ENCODE measurements at regions not wholly inside any gene's neighbourhood (a gene's known extent, or its start where the extent isn't known, plus 50 kb on each side); places are given as distances from the start of the nearest gene placed in this dataset.

- Histone ChIP-seq H3K4me1 (ENCODE audit: control insufficient read depth, extremely low read depth, insufficient read depth, low read length) (no peaks in the 10 kb centered on the region), H3K9me1 (replicated peaks; ENCODE audit: control insufficient read depth, extremely low read depth, insufficient read depth, low read length) (no peaks in the 10 kb centered on the region), H3K4me2 (ENCODE audit: insufficient read depth, low read length) (no peak overlapping the region), H3K9me3 (replicated peaks; ENCODE audit: control insufficient read depth, insufficient read depth, low read length) (peaks cover 2% of the 10 kb centered on the region), H3K36me3 (ENCODE audit: control insufficient read depth in 2 of 2, extremely low read depth in 1 of 2, insufficient read depth in 2 of 2, low read length in 2 of 2) (no peaks in the 10 kb centered on the region), H3K4me3 (replicated peaks in 1 of 3; ENCODE audit: insufficient read depth in 1 of 3, low read depth in 1 of 3, low read length in 3 of 3) (no peak overlapping the region), H3K9ac (replicated peaks; ENCODE audit: extremely low read depth, insufficient read depth, low read length) (no peak overlapping the region), H3K27ac (ENCODE audit: insufficient read depth, low read depth, low read length) (no peak overlapping the region), H2AFZ (ENCODE audit: low read depth, low read length) (no peak overlapping the region), H4K20me1 (replicated peaks; ENCODE audit: control insufficient read depth, extremely low read depth, insufficient read depth, low read length) (no peaks in the 10 kb centered on the region), H3K79me2 (ENCODE audit: control insufficient read depth, insufficient read depth, low read length) (no peaks in the 10 kb centered on the region), H3K27me3 (ENCODE audit: control insufficient read depth in 2 of 2, insufficient read depth in 2 of 2, low read length in 2 of 2) (no peaks in the 10 kb centered on the region)
- CTCF ChIA-PET: no interaction called here
- dilution Hi-C loops (cut with MboI; ENCODE audit: extremely low pct_ligation_motif_present, low sequenced_read_pairs) (no loop called here), intact Hi-C loops (cut with micrococcal nuclease) (no loop called here)
- DNase-seq (ENCODE audit: low read depth, low spot score) (no peak), FAIRE-seq (no peak)
- no peak for TF ChIP-seq EZH2 (IDR thresholded peaks at IDR 0.05; ENCODE audit: borderline replicate concordance, low read depth, low read length, severe bottlenecking)
- POLR2A ChIA-PET: no interaction called here
- no TSS peak for BruUV-seq (replicated peaks)
Observed at GRCh38 chr16:6753553-6753952, 579.1 kb upstream of the RBFOX1 start.

GRCh38 chr16:6751191-6751590 lies 581.5 kb upstream of the RBFOX1 start:
- Histone ChIP-seq H3K9me3 (replicated peaks; ENCODE audit: control insufficient read depth, insufficient read depth, low read length) (peaks cover 2% of the 10 kb centered on the region), H2AFZ (ENCODE audit: low read depth, low read length) (no peak overlapping the region), H3K36me3 (ENCODE audit: control insufficient read depth in 2 of 2, extremely low read depth in 1 of 2, insufficient read depth in 2 of 2, low read length in 2 of 2) (no peaks in the 10 kb centered on the region), H3K4me3 (replicated peaks in 1 of 3; ENCODE audit: insufficient read depth in 1 of 3, low read depth in 1 of 3, low read length in 3 of 3) (no peak overlapping the region), H3K4me1 (ENCODE audit: control insufficient read depth, extremely low read depth, insufficient read depth, low read length) (no peaks in the 10 kb centered on the region), H3K79me2 (ENCODE audit: control insufficient read depth, insufficient read depth, low read length) (no peaks in the 10 kb centered on the region), H3K27ac (ENCODE audit: insufficient read depth, low read depth, low read length) (no peak overlapping the region), H3K9ac (replicated peaks; ENCODE audit: extremely low read depth, insufficient read depth, low read length) (no peak overlapping the region), H4K20me1 (replicated peaks; ENCODE audit: control insufficient read depth, extremely low read depth, insufficient read depth, low read length) (no peaks in the 10 kb centered on the region), H3K9me1 (replicated peaks; ENCODE audit: control insufficient read depth, extremely low read depth, insufficient read depth, low read length) (no peaks in the 10 kb centered on the region), H3K4me2 (ENCODE audit: insufficient read depth, low read length) (no peak overlapping the region), H3K27me3 (ENCODE audit: control insufficient read depth in 2 of 2, insufficient read depth in 2 of 2, low read length in 2 of 2) (no peaks in the 10 kb centered on the region)
- ChIA-PET CTCF (no interaction called here), POLR2A (no interaction called here)
- BruUV-seq (replicated peaks): no TSS peak
- no peak for FAIRE-seq
- intact Hi-C loops (cut with micrococcal nuclease) (no loop called here), dilution Hi-C loops (cut with MboI; ENCODE audit: extremely low pct_ligation_motif_present, low sequenced_read_pairs) (no loop called here)
- no peak for DNase-seq (ENCODE audit: low read depth, low spot score)
- TF ChIP-seq GATA2 (IDR thresholded peaks at IDR 0.05; ENCODE audit: insufficient read depth, insufficient read length, low read depth, low read length) (no peak), JUN (IDR thresholded peaks at IDR 0.05; ENCODE audit: borderline replicate concordance, insufficient read depth, insufficient read length, low read depth) (no peak), FOS (IDR thresholded peaks at IDR 0.05; ENCODE audit: borderline replicate concordance, insufficient read depth, low read length) (no peak), POLR2A (IDR thresholded peaks at IDR 0.05; ENCODE audit: low read depth, low read length) (no peak), POLR2AphosphoS5 (IDR thresholded peaks at IDR 0.05; ENCODE audit: insufficient read depth, low read depth, low read length) (no peak), MAX (IDR thresholded peaks at IDR 0.05; ENCODE audit: insufficient read depth, insufficient read length) (no peak), MYC (IDR thresholded peaks at IDR 0.05; ENCODE audit: low read depth, low read length) (no peak), CTCF (IDR thresholded peaks at IDR 0.05; ENCODE audit: extremely low read depth in 1 of 2, insufficient read depth in 1 of 2, low read depth in 1 of 2, low read length in 2 of 2) (no peak), EZH2 (IDR thresholded peaks at IDR 0.05; ENCODE audit: borderline replicate concordance, low read depth, low read length, severe bottlenecking) (no peak)
